ENCODE measurements at regions not wholly inside any gene's neighbourhood (a gene's known extent, or its start where the extent isn't known, plus 50 kb on each side); places are given as distances from the start of the nearest gene placed in this dataset.

DNA sequence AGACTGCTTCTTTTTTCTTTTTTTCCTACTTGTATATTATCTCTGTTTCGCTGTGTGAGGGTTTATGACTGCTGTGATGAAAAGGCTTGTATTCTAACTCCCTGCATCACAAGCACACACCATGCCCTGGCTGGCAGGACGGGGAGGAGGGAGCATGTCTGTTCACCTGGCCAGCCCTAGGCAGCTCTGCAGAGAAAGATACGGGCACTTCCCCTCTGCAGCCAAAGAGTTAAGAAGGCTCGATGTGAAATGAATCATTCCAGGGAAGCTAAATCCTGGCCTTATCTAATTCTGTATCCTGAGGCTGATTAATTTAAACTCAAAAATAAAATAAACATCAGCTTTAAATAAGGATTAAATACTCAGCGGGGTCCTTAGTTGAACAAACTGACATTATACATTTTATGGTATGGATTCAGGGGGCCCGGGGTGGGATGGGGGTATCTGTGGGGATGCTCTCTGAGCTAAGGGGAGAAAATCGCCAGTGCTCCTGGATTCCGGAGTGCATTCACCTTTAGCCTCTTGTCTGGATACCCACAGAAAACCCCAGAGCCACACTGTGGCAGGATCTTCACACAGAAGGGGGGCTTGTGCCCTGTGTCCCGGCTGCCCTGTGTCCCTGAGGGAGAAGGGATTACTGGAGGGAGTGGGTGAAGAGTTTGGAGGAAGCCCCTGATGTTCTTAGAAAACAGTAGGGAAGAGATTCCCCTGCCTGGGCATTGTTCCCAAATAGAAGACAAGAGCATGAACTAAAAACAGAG is 321.5 kb downstream of the NPHP4 start:
- Histone ChIP-seq H3K4me2 (ENCODE audit: low read length) (no peak overlapping the region), H3K9ac (no peak overlapping the region), H3K4me1 (no peaks in the 10 kb centered on the region), H3K4me3 (ENCODE audit: low read depth, low read length) (no peak overlapping the region), H3K36me3 (ENCODE audit: control insufficient read depth, insufficient read depth, low read length) (no peaks in the 10 kb centered on the region), H3K27me3 (ENCODE audit: control insufficient read depth, insufficient read depth, low read length) (no peaks in the 10 kb centered on the region), H2AFZ (no peak overlapping the region), H3K27ac (no peak overlapping the region), H3K79me2 (no peaks in the 10 kb centered on the region), H3K9me3 (ENCODE audit: control insufficient read depth, low read length) (no peaks in the 10 kb centered on the region)
- no peak for TF ChIP-seq CTCF (IDR thresholded peaks at IDR 0.05)

DNA sequence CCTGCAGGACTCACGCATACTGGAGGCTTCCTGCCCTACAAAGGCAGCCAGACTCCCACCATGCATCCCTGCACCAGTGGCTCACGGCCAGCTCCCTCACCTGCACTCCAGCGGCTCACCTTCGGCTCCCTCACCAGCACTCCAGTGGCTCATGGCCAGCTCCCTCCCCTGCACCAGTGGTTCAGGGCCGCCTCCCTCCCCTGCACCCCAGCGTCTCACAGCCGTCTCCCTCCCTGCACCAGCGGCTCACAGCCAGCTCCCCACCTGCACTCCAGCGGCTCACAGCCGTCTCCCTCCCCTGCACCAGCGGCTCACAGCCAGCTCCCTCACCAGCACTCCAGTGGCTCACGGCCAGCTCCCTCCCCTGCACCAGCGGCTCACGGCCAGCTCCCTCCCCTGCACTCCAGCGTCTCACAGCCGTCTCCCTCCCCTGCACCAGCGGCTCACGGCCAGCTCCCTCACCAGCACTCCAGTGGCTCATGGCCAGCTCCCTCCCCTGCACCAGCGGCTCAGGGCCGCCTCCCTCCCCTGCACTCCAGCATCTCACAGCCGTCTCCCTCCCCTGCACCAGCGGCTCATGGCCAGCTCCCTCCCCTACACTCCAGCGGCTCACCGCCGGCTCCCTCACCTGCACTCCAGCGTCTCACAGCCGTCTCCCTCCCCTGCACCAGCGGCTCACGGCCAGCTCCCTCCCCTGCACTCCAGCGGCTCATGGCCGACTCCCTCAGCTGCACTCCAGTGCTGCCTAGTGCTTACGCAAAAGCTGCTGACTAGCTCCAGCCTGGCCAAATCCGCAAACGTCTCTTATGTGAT is 324.5 kb downstream of the NPHP4 start:
- Histone ChIP-seq H3K27me3 (ENCODE audit: control insufficient read depth, insufficient read depth, low read length) (no peaks in the 10 kb centered on the region), H2AFZ (no peak overlapping the region), H3K4me2 (ENCODE audit: low read length) (no peak overlapping the region), H3K9me3 (ENCODE audit: control insufficient read depth, low read length) (no peaks in the 10 kb centered on the region), H3K36me3 (ENCODE audit: control insufficient read depth, insufficient read depth, low read length) (no peaks in the 10 kb centered on the region), H3K79me2 (no peaks in the 10 kb centered on the region), H3K27ac (no peak overlapping the region), H3K9ac (no peak overlapping the region), H3K4me1 (no peaks in the 10 kb centered on the region), H3K4me3 (ENCODE audit: low read depth, low read length) (no peak overlapping the region)
- TF ChIP-seq CTCF (IDR thresholded peaks at IDR 0.05), result no peak

- TF ChIP-seq CTCF (IDR thresholded peaks at IDR 0.05), result no peak
- Histone ChIP-seq H3K4me3 (ENCODE audit: low read depth, low read length) (no peak overlapping the region), H2AFZ (no peak overlapping the region), H3K27ac (no peak overlapping the region), H3K4me2 (ENCODE audit: low read length) (no peak overlapping the region), H3K36me3 (ENCODE audit: control insufficient read depth, insufficient read depth, low read length) (no peaks in the 10 kb centered on the region), H3K4me1 (no peaks in the 10 kb centered on the region), H3K9me3 (ENCODE audit: control insufficient read depth, low read length) (no peaks in the 10 kb centered on the region), H3K27me3 (ENCODE audit: control insufficient read depth, insufficient read depth, low read length) (no peaks in the 10 kb centered on the region), H3K9ac (no peak overlapping the region), H3K79me2 (no peaks in the 10 kb centered on the region)
These were observed 327.0 kb downstream of the NPHP4 start for GRCh38 chr1:5664906-5665875.

GRCh38 chr1:5664081-5664768 is 328.0 kb downstream of the NPHP4 start:
- Histone ChIP-seq H3K27me3 (ENCODE audit: control insufficient read depth, insufficient read depth, low read length) (no peaks in the 10 kb centered on the region), H3K36me3 (ENCODE audit: control insufficient read depth, insufficient read depth, low read length) (no peaks in the 10 kb centered on the region), H2AFZ (no peak overlapping the region), H3K4me1 (no peaks in the 10 kb centered on the region), H3K4me3 (ENCODE audit: low read depth, low read length) (no peak overlapping the region), H3K9me3 (ENCODE audit: control insufficient read depth, low read length) (no peaks in the 10 kb centered on the region), H3K4me2 (ENCODE audit: low read length) (no peak overlapping the region), H3K79me2 (no peaks in the 10 kb centered on the region), H3K27ac (no peak overlapping the region), H3K9ac (no peak overlapping the region)
- TF ChIP-seq CTCF (IDR thresholded peaks at IDR 0.05), result no peak
